ENCODE measurements at regions not wholly inside any gene's neighbourhood (a gene's known extent, or its start where the extent isn't known, plus 50 kb on each side); places are given as distances from the start of the nearest gene placed in this dataset.
"Not testable (repeated sequence)": the region's sequence is repeated elsewhere in the genome, so short reads cannot be mapped to it uniquely, and the experiment has no call there.

GRCh38 chr11:39120890-39121289, 2338.6 kb downstream of the LRRC4C start:
- DNase-seq: no peak

GRCh38 chr11:39113606-39114005, 2345.8 kb downstream of the LRRC4C start:
- DNase-seq: no peak

GRCh38 chr11:39102236-39102635, 2357.2 kb downstream of the LRRC4C start:
- DNase-seq: no peak

- DNase-seq: no peak
Observed at GRCh38 chr11:39078465-39078864, 2381.0 kb downstream of the LRRC4C start.

- DNase-seq: no peak
Observed at GRCh38 chr11:39037611-39038010, 2421.8 kb downstream of the LRRC4C start.

- DNase-seq: no peak
Observed at GRCh38 chr11:39036021-39036420, 2423.4 kb downstream of the LRRC4C start.

GRCh38 chr11:39021539-39021938, 2423.5 kb upstream of the RAG2 start:
- DNase-seq: no peak

GRCh38 chr11:39011797-39012196, 2413.8 kb upstream of the RAG2 start:
- DNase-seq: no peak

- DNase-seq: no peak
Observed at GRCh38 chr11:38990841-38991240, 2392.8 kb upstream of the RAG2 start.

GRCh38 chr11:38990139-38990538, 2392.1 kb upstream of the RAG2 start:
- DNase-seq: no peak

- no peak for DNase-seq
Observed at GRCh38 chr11:38988908-38989307, 2390.9 kb upstream of the RAG2 start.

GRCh38 chr11:38972220-38972619, 2374.2 kb upstream of the RAG2 start:
- DNase-seq: no peak

GRCh38 chr11:38971141-38971540, 2373.1 kb upstream of the RAG2 start:
- DNase-seq: no peak

- no peak for DNase-seq
Observed at GRCh38 chr11:38968951-38969350, 2370.9 kb upstream of the RAG2 start.

GRCh38 chr11:38952698-38953097, 2354.7 kb upstream of the RAG2 start:
- DNase-seq: no peak

GRCh38 chr11:38950867-38951266, 2352.8 kb upstream of the RAG2 start:
- DNase-seq: no peak

GRCh38 chr11:38948392-38948791, 2350.4 kb upstream of the RAG2 start:
- DNase-seq: no peak

- no peak for DNase-seq
Observed at GRCh38 chr11:38937709-38938108, 2339.7 kb upstream of the RAG2 start.

- no peak for DNase-seq
Observed at GRCh38 chr11:38935941-38936340, 2337.9 kb upstream of the RAG2 start.

GRCh38 chr11:38927993-38928392, 2330.0 kb upstream of the RAG2 start:
- DNase-seq: no peak

GRCh38 chr11:38924644-38925043, 2326.6 kb upstream of the RAG2 start:
- no peak for DNase-seq

GRCh38 chr11:38900211-38900610, 2302.2 kb upstream of the RAG2 start:
- no peak for DNase-seq

- DNase-seq: not testable (repeated sequence)
Observed at GRCh38 chr11:38894201-38894600, 2296.2 kb upstream of the RAG2 start.

- no peak for DNase-seq
Observed at GRCh38 chr11:38884145-38884865, 2286.3 kb upstream of the RAG2 start.

GRCh38 chr11:38867338-38867737, 2269.3 kb upstream of the RAG2 start:
- DNase-seq: no peak

Data from activated CD4-positive, alpha-beta T cell treated with anti-CD3 and anti-CD28 coated beads, Interleukin-2, amount 50 U/mL, for 48 hours (primary cell).